ENCODE measurements at regions not wholly inside any gene's neighbourhood (a gene's known extent, or its start where the extent isn't known, plus 50 kb on each side); places are given as distances from the start of the nearest gene placed in this dataset.
"Not testable (repeated sequence)": the region's sequence is repeated elsewhere in the genome, so short reads cannot be mapped to it uniquely, and the experiment has no call there.

DNA sequence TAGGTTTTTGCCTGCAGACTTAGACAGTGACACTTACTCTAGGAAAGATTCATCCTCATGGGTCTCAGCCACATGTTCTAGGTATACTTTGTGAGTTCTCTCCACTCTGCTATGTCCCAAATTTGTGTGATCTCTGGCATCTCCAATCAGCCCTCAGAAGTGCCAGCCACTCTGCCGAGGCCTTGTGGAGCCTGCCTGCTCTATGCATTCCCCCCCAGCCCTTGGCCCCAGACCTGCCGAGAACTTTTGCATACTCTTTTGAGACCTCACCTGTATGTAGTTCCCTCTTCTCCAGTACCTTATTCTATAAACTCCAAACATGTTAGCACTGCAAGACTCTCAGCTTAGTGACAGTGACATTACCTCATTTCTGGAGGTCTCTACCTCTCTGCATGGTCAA is 2170.5 kb upstream of the DEFB115 start:
- in situ Hi-C loops (cut with HindIII; ENCODE audit: low sequenced_read_pairs) = no loop called here
- no peak overlapping the region for H3K4me3 ChIP-seq (ENCODE audit: low read depth, low read length)
- DNase-seq (ENCODE audit: low read depth) = no peak
- TF ChIP-seq, protein P1, sequence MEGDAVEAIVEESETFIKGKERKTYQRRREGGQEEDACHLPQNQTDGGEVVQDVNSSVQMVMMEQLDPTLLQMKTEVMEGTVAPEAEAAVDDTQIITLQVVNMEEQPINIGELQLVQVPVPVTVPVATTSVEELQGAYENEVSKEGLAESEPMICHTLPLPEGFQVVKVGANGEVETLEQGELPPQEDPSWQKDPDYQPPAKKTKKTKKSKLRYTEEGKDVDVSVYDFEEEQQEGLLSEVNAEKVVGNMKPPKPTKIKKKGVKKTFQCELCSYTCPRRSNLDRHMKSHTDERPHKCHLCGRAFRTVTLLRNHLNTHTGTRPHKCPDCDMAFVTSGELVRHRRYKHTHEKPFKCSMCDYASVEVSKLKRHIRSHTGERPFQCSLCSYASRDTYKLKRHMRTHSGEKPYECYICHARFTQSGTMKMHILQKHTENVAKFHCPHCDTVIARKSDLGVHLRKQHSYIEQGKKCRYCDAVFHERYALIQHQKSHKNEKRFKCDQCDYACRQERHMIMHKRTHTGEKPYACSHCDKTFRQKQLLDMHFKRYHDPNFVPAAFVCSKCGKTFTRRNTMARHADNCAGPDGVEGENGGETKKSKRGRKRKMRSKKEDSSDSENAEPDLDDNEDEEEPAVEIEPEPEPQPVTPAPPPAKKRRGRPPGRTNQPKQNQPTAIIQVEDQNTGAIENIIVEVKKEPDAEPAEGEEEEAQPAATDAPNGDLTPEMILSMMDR (IDR thresholded peaks at IDR 0.05; ENCODE audit: low read depth, low read length, missing control alignments) = no peak

DNA sequence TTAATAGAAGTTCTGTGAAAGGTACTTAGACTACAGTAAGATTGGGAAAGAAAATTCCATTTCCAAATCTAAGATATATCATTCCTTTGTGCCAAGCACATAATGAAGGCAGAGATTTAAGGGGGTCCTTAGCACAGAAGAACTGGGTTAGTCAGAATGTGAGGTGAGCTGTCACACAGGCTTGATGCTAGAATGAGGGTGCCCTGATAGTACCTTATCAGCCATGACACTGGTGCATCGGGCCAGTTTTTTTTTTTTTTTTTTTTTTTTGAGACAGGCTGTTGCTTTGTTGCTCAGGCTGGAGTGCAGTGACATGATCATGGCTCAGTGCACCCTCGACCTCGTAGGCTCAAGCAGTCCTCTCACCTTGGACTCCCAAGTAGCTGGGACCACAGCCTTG is 2169.6 kb upstream of the DEFB115 start:
- DNase-seq (ENCODE audit: low read depth); H3K4me3 ChIP-seq (ENCODE audit: low read depth, low read length); in situ Hi-C loops (cut with HindIII; ENCODE audit: low sequenced_read_pairs): not testable (repeated sequence)

DNA sequence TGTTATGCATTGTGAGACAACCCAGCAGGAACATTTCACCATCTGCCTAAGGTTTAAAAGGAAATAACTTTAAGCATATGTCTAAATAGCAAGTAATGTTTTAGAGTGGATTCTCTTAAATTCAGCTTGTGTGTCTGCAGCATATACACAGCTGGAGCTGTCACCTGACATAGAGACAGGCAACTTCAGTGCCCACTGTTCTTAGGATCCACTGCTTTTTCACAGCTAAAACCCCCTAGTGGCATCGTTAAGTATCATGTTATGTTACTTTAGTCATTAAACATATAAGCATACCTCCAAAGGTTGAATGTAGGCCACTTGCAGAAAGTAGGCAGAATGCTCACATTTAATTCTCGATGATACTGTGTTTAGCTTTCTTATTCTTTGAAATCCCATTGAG is 2169.0 kb upstream of the DEFB115 start:
- in situ Hi-C loops (cut with HindIII; ENCODE audit: low sequenced_read_pairs); H3K4me3 ChIP-seq (ENCODE audit: low read depth, low read length); DNase-seq (ENCODE audit: low read depth): not testable (repeated sequence)

DNA sequence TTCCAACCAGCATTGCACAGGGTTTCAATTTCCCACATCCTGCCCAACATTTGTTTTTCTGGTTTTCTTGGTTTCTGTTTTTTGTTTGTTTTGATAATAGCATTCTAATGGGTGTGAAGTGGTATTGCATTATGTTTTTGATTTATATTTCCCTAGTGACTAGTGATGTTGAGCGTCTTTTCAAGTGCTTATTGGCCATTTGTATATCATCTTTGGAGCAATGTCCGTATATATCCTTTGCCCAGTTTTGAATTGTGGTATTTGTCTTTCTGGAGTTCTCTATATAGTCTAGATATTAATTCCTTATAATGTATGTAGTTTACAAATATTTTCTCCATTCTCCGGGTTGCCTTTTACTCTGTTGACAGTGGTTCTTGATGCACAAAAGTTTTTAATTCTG is 2168.1 kb upstream of the DEFB115 start:
- H3K4me3 ChIP-seq (ENCODE audit: low read depth, low read length); DNase-seq (ENCODE audit: low read depth); in situ Hi-C loops (cut with HindIII; ENCODE audit: low sequenced_read_pairs): not testable (repeated sequence)

DNA sequence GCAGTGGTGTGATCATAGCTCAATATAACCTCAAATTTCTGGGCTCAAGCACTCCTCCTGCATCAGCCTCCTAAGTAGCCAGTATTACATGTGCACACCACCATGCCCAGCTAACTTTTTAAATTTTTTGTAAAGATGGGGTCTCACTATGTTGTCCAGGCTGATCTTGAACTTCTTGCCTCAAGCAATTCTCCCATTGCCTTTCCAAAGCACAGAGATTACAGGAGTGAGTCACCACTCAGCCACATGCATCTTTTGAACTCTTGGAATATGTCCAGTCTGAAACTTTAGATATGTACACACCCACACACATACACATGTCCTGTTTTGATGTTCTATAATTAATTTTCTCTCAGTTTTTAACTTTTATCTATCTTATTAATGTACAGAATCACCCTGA is 2163.5 kb upstream of the DEFB115 start:
- H3K4me3 ChIP-seq (ENCODE audit: low read depth, low read length); DNase-seq (ENCODE audit: low read depth); in situ Hi-C loops (cut with HindIII; ENCODE audit: low sequenced_read_pairs): not testable (repeated sequence)

DNA sequence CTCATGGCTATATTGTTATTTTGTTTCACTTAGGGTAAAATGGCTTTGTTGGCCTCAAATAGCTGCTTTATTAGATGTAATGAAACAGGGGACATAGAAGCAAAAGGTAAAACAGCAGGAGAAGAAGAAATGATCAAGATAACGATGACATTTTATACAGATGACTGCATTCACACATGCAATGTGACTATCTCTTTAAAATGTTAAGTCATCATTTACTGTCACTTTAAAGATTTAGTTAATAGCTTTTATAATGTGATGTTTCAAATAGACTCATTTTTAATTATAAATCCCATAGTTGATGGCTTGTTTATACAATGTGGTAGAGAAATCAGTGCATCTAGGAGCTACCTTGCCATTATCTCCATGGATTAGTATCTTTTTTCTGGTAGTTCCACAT is 2160.8 kb upstream of the DEFB115 start:
- H3K4me3 ChIP-seq (ENCODE audit: low read depth, low read length); DNase-seq (ENCODE audit: low read depth); in situ Hi-C loops (cut with HindIII; ENCODE audit: low sequenced_read_pairs): not testable (repeated sequence)

DNA sequence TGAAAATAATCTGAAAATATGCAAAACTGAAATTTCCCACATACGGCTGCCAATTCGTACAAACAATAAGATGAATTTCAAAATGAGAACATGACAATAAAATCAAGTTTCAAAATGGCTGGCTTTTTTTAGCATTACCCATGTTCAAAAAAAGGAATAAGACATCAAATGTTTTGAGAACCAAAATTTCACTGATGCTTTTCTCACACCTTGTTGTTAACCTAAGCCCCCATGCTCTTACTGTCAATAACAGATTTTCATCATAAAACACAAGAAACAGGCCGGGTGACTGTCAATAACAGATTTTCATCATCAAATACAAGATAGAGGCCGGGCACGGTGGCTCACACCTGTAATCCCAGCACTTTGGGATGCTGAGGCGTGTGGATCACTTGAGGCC is 2149.6 kb upstream of the DEFB115 start:
- in situ Hi-C loops (cut with HindIII; ENCODE audit: low sequenced_read_pairs); DNase-seq (ENCODE audit: low read depth); H3K4me3 ChIP-seq (ENCODE audit: low read depth, low read length): not testable (repeated sequence)

DNA sequence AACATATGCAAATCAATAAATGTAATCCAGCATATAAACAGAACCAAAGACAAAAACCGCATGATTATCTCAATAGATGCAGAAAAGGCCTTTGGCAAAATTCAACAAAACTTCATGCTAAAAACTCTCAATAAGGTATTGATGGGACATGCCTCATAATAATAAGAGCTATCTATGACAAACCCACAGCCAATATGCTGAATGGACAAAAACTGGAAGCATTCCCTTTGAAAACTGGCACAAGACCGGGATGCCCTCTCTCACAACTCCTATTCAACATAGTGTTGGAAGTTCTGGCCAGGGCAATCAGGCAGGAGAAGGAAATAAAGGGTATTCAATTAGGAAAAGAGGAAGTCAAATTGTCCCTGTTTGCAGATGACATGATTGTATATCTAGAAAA is 2148.1 kb upstream of the DEFB115 start:
- in situ Hi-C loops (cut with HindIII; ENCODE audit: low sequenced_read_pairs); DNase-seq (ENCODE audit: low read depth); H3K4me3 ChIP-seq (ENCODE audit: low read depth, low read length): not testable (repeated sequence)

DNA sequence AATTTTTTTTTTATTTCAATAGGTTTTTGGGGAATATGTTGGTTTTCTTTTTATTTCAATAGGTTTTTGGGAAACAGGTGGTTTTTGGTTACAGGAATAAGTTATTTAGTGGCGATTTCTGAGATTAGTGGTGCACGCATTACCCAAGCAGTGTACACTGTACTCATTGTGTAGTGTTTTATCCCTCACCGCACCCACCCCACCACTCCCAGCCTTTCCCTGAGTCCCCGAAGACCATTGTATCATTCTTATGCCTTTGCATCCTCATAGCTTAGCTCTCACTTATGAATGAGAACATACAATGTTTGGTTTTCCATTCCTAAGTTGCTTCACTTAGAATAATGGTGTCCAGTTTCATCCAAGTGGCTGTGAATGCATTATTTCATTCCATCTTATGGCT is 2142.4 kb upstream of the DEFB115 start:
- DNase-seq (ENCODE audit: low read depth); H3K4me3 ChIP-seq (ENCODE audit: low read depth, low read length); in situ Hi-C loops (cut with HindIII; ENCODE audit: low sequenced_read_pairs): not testable (repeated sequence)

DNA sequence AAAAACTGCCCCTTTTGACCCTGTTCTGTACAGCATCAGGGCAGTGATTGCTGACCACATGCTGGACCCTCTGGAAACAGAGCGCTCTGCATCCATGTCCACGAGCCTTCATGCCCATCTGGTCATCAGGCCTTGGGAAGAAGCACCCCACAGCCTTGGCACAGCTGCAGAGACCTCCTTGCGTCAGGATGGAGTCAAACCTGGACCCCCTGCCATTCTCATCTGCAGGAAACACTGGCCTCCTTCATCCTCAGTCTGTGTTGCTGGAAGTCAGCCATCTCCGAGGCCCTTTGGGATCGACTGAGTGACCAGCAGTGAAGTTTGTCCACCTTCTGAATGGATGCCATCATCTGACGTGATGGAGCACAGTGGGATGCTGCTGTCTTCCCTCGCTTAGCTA is 2138.3 kb upstream of the DEFB115 start:
- H3K4me3 ChIP-seq (ENCODE audit: low read depth, low read length) = no peak overlapping the region

DNA sequence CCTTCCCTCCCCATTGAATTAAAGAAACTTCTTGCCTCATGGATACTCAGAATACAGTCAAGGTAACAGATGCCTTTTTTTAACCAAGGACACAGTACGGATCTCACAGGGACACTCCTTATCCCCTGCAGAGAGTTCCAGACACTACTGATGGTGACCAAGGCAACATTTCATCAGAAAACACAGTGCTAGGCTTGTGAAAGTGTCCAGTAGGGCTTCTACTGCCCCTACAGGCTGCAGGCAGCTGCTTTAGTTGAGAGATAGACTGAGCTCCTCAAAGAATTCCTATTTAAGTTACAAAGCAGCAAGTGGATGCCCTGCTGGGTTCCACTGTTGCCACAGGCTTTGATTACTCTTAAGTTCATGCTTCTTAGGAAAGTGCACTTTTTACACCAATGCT is 2137.8 kb upstream of the DEFB115 start:
- H3K4me3 ChIP-seq (ENCODE audit: low read depth, low read length); DNase-seq (ENCODE audit: low read depth); in situ Hi-C loops (cut with HindIII; ENCODE audit: low sequenced_read_pairs): not testable (repeated sequence)

More for the DNA sequence above, 2138.3 kb upstream of the DEFB115 start:
- in situ Hi-C loops (cut with HindIII; ENCODE audit: low sequenced_read_pairs) = no loop called here
- no peak for DNase-seq (ENCODE audit: low read depth)
- TF ChIP-seq, protein P1 (IDR thresholded peaks at IDR 0.05; ENCODE audit: low read depth, low read length, missing control alignments) = no peak

DNA sequence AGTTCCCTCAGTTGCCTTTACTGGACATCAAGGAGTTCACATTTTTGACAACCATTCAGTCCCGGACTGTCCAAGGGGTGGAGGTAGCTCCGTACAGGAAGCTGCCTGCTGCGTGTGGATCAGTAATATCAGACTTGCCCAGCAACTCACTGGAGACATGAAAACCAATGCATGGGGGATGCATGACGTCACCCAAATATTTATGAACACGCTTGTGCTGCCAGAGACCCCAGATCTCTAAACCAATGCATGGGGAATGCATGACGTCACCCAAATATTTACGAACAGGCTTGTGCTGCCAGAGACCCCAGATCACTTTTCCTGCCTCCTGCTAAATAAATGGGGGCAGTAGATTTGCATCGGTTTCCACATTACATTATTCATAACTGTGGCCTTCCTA is 2137.4 kb upstream of the DEFB115 start:
- H3K4me3 ChIP-seq (ENCODE audit: low read depth, low read length); in situ Hi-C loops (cut with HindIII; ENCODE audit: low sequenced_read_pairs): not testable (repeated sequence)

DNA sequence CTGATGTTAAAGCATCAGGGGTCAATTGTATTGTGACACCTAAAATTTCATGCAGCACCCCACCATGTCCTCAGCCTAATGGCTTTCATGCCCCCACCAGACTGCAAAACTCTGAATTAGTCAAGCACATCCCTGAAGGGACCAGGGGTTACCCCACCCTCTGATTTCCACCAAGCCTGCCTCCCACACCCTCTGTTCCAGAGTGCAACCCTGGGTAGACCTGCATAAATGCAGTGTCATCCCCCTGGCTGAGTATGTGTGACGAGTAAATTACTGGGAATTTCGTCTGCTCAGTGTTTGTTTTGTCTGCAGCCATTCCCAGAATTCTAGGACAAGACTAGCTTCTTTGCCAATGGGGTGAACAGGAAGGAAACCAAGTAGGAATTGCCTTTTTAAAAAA is 2136.9 kb upstream of the DEFB115 start:
- in situ Hi-C loops (cut with HindIII; ENCODE audit: low sequenced_read_pairs); DNase-seq (ENCODE audit: low read depth); H3K4me3 ChIP-seq (ENCODE audit: low read depth, low read length): not testable (repeated sequence)

More for the DNA sequence above, 2137.4 kb upstream of the DEFB115 start:
- not testable (repeated sequence) for DNase-seq (ENCODE audit: low read depth)

DNA sequence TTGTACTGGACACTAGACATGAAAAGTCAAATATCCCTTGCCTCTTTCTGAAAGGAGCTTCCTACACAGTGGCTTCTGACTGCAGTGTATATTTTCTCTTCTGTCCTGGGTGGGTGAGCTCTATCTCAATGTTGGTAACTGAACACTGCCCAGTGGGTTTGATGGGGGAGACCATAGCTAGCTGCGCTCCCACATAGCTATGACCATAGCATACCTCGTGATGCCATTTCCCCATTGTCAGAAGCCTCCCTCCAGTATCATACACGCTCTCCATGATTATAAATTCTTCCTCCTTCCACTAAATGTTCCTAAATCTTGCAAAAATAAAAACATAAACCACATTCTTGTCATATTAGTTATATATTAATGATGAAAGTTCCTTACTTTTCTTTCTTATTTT is 2134.7 kb upstream of the DEFB115 start:
- DNase-seq (ENCODE audit: low read depth); H3K4me3 ChIP-seq (ENCODE audit: low read depth, low read length); in situ Hi-C loops (cut with HindIII; ENCODE audit: low sequenced_read_pairs): not testable (repeated sequence)
